GM12892 (cell line): ENCODE measurements at regions not wholly inside any gene's neighbourhood (a gene's known extent, or its start where the extent isn't known, plus 50 kb on each side); places are given as distances from the start of the nearest gene placed in this dataset.

Experiments used
- DNase-seq: peaks from one replicate; pipeline ENCODE4 v3.0.0; 2011; ENCODE audit not compliant: insufficient read length
- FAIRE-seq: peaks from 2 replicates; lab custom pipeline; 2011; peaks lifted over from hg19 to GRCh38; lab: Jason Lieb, UNC
- POLR2A ChIP-seq: IDR thresholded peaks from 2 replicates; pipeline ENCODE4 v1.6.1; 2011; ENCODE audit warnings: low read depth, low read length, control low read depth
- POLR2AphosphoS5 ChIP-seq: IDR thresholded peaks from 2 replicates; pipeline ENCODE4 v1.6.1; 2011; ENCODE audit warnings: low read depth, low read length, control low read depth
- TAF1 ChIP-seq: IDR thresholded peaks from 2 replicates; pipeline ENCODE4 v1.6.1; 2011; ENCODE audit warnings: low read depth, mild to moderate bottlenecking, control low read depth, low read length, borderline replicate concordance

DNA sequence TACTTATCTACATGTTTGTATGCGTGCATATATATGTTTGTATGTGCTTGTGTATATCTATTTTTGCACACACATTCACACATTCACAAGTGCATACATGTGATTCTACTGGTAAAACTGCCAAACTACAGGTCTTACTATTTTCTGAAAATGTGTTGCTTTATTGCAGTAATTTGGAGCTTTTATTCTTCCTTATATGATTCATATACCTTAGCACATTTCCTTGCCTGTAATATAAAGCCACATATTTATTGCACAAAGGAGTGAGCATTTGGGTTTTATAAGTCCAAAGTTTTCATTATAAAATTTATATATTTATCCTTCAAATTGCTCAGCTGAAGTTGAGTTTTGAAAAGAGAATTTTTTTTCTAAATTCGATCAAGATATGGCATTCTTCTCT is 1120.4 kb upstream of the PCDH9 start:
- DNase-seq: no peak
- no peak for FAIRE-seq
- TF ChIP-seq TAF1 (no peak), POLR2AphosphoS5 (no peak), POLR2A (no peak)

- no peak for FAIRE-seq
- TF ChIP-seq TAF1 (no peak), POLR2AphosphoS5 (no peak), POLR2A (no peak)
- no peak for DNase-seq
Observed at GRCh38 chr13:68347220-68347619, 1117.1 kb upstream of the PCDH9 start.

- TF ChIP-seq TAF1 (no peak), POLR2A (no peak), POLR2AphosphoS5 (no peak)
- DNase-seq (no peak), FAIRE-seq (no peak)
Observed at GRCh38 chr13:68345963-68346531, 1115.9 kb upstream of the PCDH9 start.

- DNase-seq: no peak
- no peak for TF ChIP-seq TAF1
- no peak for TF ChIP-seq POLR2AphosphoS5
- TF ChIP-seq POLR2A: no peak
- no peak for FAIRE-seq
Observed at GRCh38 chr13:68323124-68323523, 1093.0 kb upstream of the PCDH9 start.

- no peak for TF ChIP-seq TAF1
- TF ChIP-seq POLR2AphosphoS5: no peak
- TF ChIP-seq POLR2A: no peak
- no peak for FAIRE-seq
- DNase-seq: no peak
Observed at GRCh38 chr13:68319384-68319783, 1089.2 kb upstream of the PCDH9 start.

DNA sequence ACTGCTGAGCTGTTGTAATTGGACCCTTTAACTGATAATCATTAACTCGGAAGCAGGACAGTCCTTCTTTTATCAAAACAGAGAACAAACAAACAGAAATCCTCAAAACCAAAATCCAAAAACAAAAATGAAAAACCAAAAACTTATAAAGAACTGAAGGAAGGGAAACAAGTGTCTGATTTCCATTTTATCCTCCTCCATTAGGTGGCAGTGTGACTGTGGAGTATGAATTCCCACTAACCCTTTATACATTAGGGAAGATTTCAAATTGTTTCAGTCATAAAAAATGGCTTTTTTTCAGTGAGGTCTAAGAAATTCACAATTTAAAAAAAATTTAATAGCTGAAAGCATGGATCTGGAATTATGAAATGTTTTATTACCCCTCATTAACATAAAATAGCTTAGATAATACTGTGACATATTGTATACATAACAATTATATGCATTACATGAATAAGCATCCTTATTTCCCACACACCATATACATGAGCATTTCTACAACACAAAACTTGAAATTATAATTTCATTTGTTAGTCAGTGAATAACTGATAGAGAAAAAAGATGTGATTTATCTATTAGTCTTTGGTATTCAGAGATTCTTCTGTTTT is 1074.3 kb upstream of the PCDH9 start:
- no peak for TF ChIP-seq TAF1
- TF ChIP-seq POLR2AphosphoS5: no peak
- TF ChIP-seq POLR2A: no peak
- DNase-seq (no peak), FAIRE-seq (no peak)

DNA sequence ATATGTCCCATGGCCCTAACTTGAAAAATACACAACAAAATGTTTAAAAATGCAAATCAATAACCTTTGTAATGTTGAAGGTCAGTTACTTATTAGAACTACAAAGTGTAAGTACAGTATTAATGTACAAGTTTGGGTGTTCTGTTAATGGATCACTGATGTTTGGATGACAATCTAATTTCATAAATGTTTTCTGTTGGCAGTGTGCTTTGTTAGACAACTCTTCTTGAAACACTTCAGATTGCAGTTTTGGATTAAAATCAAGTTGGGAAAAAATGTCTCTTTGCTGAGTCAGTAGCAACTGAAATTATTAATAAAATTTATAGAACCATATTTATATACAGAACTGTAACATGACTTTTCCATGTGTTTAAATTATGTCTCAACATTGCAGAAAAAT is 1063.5 kb upstream of the PCDH9 start:
- no peak for FAIRE-seq
- DNase-seq: no peak
- no peak for TF ChIP-seq TAF1
- TF ChIP-seq POLR2A: no peak
- no peak for TF ChIP-seq POLR2AphosphoS5

DNA sequence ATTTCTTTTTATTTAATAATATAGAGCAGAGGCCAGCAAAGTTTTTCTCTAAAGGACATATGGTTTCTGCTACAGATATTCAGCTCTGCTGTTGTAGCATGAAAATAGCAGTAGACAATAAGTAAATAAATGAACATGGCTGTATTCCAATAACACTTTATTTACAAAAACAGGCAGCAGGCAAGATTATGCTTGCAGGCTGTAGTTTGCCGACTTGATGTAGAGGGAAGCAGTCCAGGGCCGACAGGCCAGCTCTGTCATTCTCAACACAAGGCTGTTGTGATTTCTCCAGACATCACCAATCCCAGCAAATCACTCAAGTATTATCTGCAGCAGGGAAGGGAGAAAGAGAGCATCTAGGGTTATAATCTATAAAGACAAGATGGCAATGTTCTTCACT is 1062.5 kb upstream of the PCDH9 start:
- no peak for DNase-seq
- no peak for FAIRE-seq
- TF ChIP-seq POLR2A (no peak), TAF1 (no peak), POLR2AphosphoS5 (no peak)

DNA sequence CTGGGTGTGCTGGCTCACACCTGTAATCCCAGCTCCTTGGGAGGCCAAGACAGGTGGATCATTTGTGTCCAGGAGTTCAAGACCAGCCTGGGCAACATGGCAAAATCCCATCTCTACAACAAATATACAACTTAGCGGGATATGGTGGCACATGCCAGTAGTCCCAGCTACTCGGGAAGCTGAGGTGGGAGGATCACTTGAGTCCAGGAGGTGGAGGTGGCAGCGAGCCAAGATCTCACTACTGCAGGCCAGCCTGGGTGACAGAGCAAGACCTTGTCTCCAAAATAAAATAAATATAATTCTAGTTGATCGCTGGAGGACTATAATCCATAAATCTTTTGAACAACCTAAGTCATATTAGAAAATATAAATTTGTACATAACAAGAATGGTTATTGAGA is 1061.5 kb upstream of the PCDH9 start:
- FAIRE-seq: no peak
- TF ChIP-seq POLR2AphosphoS5 (no peak), TAF1 (no peak), POLR2A (no peak)
- DNase-seq: no peak

GRCh38 chr13:68275758-68276157 is 1045.6 kb upstream of the PCDH9 start:
- TF ChIP-seq TAF1 (no peak), POLR2A (no peak), POLR2AphosphoS5 (no peak)
- DNase-seq (no peak), FAIRE-seq (no peak)

- FAIRE-seq (no peak), DNase-seq (no peak)
- TF ChIP-seq TAF1 (no peak), POLR2A (no peak), POLR2AphosphoS5 (no peak)
Observed at GRCh38 chr13:68272652-68273051, 1042.5 kb upstream of the PCDH9 start.

- TF ChIP-seq POLR2AphosphoS5: no peak
- TF ChIP-seq POLR2A: no peak
- no peak for TF ChIP-seq TAF1
- FAIRE-seq (no peak), DNase-seq (no peak)
Observed at GRCh38 chr13:68264692-68265091, 1034.6 kb upstream of the PCDH9 start.

GRCh38 chr13:68261105-68261504 is 1031.0 kb upstream of the PCDH9 start:
- no peak for DNase-seq

More at GRCh38 chr13:68261105-68261504, 1031.0 kb upstream of the PCDH9 start:
- TF ChIP-seq POLR2AphosphoS5 (no peak), POLR2A (no peak), TAF1 (no peak)
- FAIRE-seq: no peak
